RWPE2 (cell line): ENCODE measurements at regions not wholly inside any gene's neighbourhood (a gene's known extent, or its start where the extent isn't known, plus 50 kb on each side); places are given as distances from the start of the nearest gene placed in this dataset.
A peak's percentile ranks its signal among the peaks of the same experiment; 100 is the strongest.

Source experiments
- ATAC-seq: fragments of 200-7000 bp; cut with Tn5 transposase; 3 replicates; pipeline ENCODE4 v1.9.1; 2021; ENCODE audit warnings: low read depth
- DNase-seq: peaks from one replicate; pipeline ENCODE4 v3.0.0-alpha.2; 2020; ENCODE audit warnings: low spot score
- H3K27ac ChIP-seq: fragments of 450-650 bp; 2 replicates; pipeline ENCODE4 v1.5.1; 2017; ENCODE audit warnings: mild to moderate bottlenecking; ENCODE audit not compliant: poor library complexity, severe bottlenecking
- H3K27me3 ChIP-seq: fragments of 250-450 bp; sonication (Bioruptor Pico); 2 replicates; pipeline ENCODE4 v1.5.1; 2021; ENCODE audit warnings: mild to moderate bottlenecking, moderate library complexity; ENCODE audit not compliant: insufficient read depth, poor library complexity, severe bottlenecking
- H3K36me3 ChIP-seq: fragments of 250-450 bp; sonication (Bioruptor Pico); 2 replicates; pipeline ENCODE4 v1.5.1; 2020; ENCODE audit warnings: low read depth, mild to moderate bottlenecking, moderate library complexity
- H3K4me1 ChIP-seq: fragments of 250-450 bp; sonication (Bioruptor Pico); 2 replicates; pipeline ENCODE4 v1.5.1; 2021; ENCODE audit warnings: mild to moderate bottlenecking, moderate library complexity; ENCODE audit not compliant: insufficient read depth, poor library complexity, severe bottlenecking
- H3K4me3 ChIP-seq: fragments of 250-450 bp; sonication (Bioruptor Pico); 2 replicates; pipeline ENCODE4 v1.5.1; 2021; ENCODE audit warnings: mild to moderate bottlenecking, moderate library complexity; ENCODE audit not compliant: severe bottlenecking
- H3K9me3 ChIP-seq: fragments of 250-450 bp; sonication (Bioruptor Pico); 2 replicates; pipeline ENCODE4 v1.5.1; 2021; ENCODE audit warnings: mild to moderate bottlenecking, moderate library complexity; ENCODE audit not compliant: severe bottlenecking
- TF ChIP-seq, protein P1 (sequence below): fragments of 450-650 bp; IDR thresholded peaks from one replicate; pipeline ENCODE4 v1.5.1; 2017; ENCODE audit warnings: mild to moderate bottlenecking, moderate library complexity; ENCODE audit not compliant: poor library complexity, severe bottlenecking

DNA sequence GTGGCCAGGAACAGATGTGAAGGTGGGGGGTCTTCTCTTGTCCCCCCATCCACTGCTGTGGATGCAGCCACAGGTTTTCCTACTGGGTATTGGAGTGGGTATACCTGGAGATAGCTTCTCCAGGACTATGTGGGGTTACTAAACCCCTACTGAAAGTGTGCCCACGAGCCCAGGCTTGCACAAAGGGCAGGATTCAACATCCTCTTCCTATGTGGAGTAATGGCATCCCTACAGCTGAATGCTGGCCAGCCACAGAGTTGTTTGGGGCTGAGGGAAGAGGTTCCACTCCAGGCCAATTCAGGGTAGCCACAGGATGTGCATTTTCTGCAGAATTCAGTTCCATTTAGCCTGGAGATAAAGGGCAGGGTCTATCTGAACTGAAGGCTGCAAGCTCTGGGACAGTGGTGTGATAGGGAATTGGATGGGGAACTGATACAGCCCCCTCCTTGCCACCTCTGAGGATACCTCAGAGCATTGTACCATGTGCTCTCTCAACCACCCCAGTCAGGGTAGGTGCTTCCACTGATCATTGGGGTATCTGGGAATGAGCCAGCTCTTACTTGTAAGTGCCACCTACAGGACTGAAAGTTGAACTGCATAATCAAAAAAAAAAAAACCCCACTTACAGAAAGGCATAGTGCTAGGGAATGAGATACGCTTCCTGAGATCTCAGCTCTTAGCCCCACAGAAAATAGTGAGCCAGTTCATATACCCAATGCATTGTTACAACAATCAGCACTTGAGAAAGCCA, 187.1 kb downstream of the KITLG start:
- H3K36me3 ChIP-seq, result no peaks in the 10 kb centered on the region
- H3K9me3 ChIP-seq, result no peaks in the 10 kb centered on the region
- TF ChIP-seq, protein P1, sequence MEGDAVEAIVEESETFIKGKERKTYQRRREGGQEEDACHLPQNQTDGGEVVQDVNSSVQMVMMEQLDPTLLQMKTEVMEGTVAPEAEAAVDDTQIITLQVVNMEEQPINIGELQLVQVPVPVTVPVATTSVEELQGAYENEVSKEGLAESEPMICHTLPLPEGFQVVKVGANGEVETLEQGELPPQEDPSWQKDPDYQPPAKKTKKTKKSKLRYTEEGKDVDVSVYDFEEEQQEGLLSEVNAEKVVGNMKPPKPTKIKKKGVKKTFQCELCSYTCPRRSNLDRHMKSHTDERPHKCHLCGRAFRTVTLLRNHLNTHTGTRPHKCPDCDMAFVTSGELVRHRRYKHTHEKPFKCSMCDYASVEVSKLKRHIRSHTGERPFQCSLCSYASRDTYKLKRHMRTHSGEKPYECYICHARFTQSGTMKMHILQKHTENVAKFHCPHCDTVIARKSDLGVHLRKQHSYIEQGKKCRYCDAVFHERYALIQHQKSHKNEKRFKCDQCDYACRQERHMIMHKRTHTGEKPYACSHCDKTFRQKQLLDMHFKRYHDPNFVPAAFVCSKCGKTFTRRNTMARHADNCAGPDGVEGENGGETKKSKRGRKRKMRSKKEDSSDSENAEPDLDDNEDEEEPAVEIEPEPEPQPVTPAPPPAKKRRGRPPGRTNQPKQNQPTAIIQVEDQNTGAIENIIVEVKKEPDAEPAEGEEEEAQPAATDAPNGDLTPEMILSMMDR, result peak; percentile 40
- no peaks in the 10 kb centered on the region for H3K27me3 ChIP-seq
- no peak overlapping the region for H3K27ac ChIP-seq
- H3K4me3 ChIP-seq, result no peak overlapping the region
- DNase-seq (no peak), ATAC-seq (peak; percentile 33; the same call in 2 of the 3 replicates)
- no peaks in the 10 kb centered on the region for H3K4me1 ChIP-seq

GRCh38 chr12:88398031-88398430, 182.2 kb downstream of the KITLG start:
- Histone ChIP-seq H3K4me3 (no peak overlapping the region), H3K27me3 (no peaks in the 10 kb centered on the region), H3K4me1 (peaks cover 21% of the 10 kb centered on the region), H3K9me3 (no peaks in the 10 kb centered on the region), H3K27ac (no peak overlapping the region), H3K36me3 (no peaks in the 10 kb centered on the region)
- TF ChIP-seq, protein P1, result no peak
- no peak for DNase-seq
- ATAC-seq, result no peak

- Histone ChIP-seq H3K4me3 (no peak overlapping the region), H3K4me1 (peaks cover 21% of the 10 kb centered on the region), H3K36me3 (no peaks in the 10 kb centered on the region), H3K9me3 (no peaks in the 10 kb centered on the region), H3K27ac (no peak overlapping the region), H3K27me3 (no peaks in the 10 kb centered on the region)
- TF ChIP-seq, protein P1, result no peak
- DNase-seq (no peak), ATAC-seq (peak; percentile 58; the same call in 2 of the 3 replicates)
Measured at GRCh38 chr12:88399811-88400210, 180.5 kb downstream of the KITLG start.

- no peak for DNase-seq
- H3K4me1 ChIP-seq, result peaks cover 21% of the 10 kb centered on the region
- H3K4me3 ChIP-seq, result no peak overlapping the region
- no peaks in the 10 kb centered on the region for H3K9me3 ChIP-seq
- no peaks in the 10 kb centered on the region for H3K27me3 ChIP-seq
- TF ChIP-seq, protein P1, result no peak
- H3K27ac ChIP-seq, result no peak overlapping the region
- ATAC-seq, result no peak
- no peaks in the 10 kb centered on the region for H3K36me3 ChIP-seq
Measured at GRCh38 chr12:88400302-88400701, 180.0 kb downstream of the KITLG start.

- Histone ChIP-seq H3K4me1 (peaks cover 21% of the 10 kb centered on the region), H3K27ac (no peak overlapping the region), H3K9me3 (no peaks in the 10 kb centered on the region), H3K4me3 (no peak overlapping the region), H3K36me3 (no peaks in the 10 kb centered on the region), H3K27me3 (no peaks in the 10 kb centered on the region)
- TF ChIP-seq, protein P1, result no peak
- ATAC-seq (peak; percentile 75), DNase-seq (no peak)
Measured at GRCh38 chr12:88401155-88401554, 179.1 kb downstream of the KITLG start.
